HG03064 (cell line): ENCODE measurements at regions not wholly inside any gene's neighbourhood (a gene's known extent, or its start where the extent isn't known, plus 50 kb on each side); places are given as distances from the start of the nearest gene placed in this dataset.
"Not testable (repeated sequence)": the region's sequence is repeated elsewhere in the genome, so short reads cannot be mapped to it uniquely, and the experiment has no call there.

ENCODE experiments used
- ATAC-seq: cut with Tn5 transposase; IDR thresholded peaks from one replicate; pipeline ENCODE4 v1.9.1; 2021; ENCODE audit warnings: low read depth; ENCODE audit not compliant: unreplicated experiment

- ATAC-seq = no peak
Observed at GRCh38 chr5:143898916-143899591, 87.1 kb downstream of the HMHB1 start.

DNA sequence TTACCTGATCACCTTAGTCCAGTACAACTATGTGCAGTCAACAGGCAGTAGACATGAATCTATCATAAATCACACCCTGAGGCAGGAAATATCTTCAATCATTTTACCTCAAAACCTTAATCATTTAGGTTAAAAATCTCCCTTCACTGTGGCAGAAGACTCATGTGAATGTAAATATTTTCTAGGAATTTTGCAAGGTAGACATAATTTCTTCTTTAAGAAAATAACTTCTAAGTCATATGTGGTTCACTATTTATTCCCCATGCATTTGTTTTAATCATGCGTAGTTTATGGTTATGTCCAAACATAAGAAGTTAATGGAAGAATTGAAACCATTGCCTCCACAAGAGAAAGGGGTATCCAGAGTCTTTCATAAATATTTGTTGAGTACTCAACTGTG, 97.0 kb downstream of the HMHB1 start:
- no peak for ATAC-seq

DNA sequence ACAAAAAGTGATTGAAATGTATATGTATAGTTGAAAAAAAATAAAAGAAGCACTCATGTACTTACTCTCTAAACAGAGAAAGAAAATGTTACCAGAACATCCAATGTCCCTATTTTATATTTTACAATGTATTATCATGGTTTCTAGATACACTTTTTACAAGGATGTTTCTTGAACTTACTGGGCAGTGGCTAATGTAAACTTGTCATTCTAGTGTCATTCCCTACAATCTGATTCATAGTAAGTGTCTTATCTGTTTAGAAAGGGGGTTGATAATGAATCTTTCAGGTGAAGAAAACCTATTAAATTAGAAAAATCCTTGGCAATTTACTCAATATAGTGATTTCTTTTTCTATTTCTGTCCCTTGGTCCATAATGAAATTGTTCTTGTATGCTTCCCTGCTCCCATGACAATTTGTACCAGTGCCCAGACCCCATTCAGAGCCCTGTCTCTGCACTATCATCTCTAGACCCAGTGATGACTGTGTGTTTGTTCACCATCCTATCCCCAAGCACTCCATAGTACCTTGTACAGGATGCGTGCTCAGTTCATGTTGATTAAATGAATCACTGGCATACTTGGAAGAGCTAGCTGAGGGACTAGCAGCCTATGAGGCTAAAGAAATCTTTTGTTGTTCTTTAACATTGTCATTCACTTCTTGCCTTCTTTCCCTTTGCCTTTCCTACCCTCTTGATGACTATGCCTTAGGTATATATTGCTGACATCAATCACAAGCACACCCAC, 101.2 kb downstream of the HMHB1 start:
- no peak for ATAC-seq

- no peak for ATAC-seq
Observed at GRCh38 chr5:143914756-143915155, 102.8 kb downstream of the HMHB1 start.

- ATAC-seq = no peak
Observed at GRCh38 chr5:143916451-143916850, 104.5 kb downstream of the HMHB1 start.

GRCh38 chr5:143918961-143919360, 107.0 kb downstream of the HMHB1 start:
- no peak for ATAC-seq

DNA sequence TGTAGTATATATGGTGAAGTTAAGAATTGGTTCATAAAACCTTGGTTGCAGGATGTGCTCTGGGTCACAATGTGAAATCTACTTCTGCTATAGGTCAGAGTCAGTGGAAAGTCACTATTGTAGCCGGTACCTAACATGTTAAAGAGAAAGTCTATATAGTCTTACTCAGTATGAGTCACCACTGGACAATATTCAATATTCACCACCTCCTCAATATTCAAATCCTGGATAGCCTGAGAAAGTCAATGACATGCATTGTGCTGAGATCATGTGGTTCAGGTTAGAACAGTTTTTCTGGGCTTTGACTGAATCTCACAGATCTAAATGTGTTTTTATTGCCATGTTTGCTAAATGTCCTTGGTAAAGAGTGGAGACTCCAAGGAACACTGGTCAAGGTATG, 108.8 kb downstream of the HMHB1 start:
- ATAC-seq = no peak

DNA sequence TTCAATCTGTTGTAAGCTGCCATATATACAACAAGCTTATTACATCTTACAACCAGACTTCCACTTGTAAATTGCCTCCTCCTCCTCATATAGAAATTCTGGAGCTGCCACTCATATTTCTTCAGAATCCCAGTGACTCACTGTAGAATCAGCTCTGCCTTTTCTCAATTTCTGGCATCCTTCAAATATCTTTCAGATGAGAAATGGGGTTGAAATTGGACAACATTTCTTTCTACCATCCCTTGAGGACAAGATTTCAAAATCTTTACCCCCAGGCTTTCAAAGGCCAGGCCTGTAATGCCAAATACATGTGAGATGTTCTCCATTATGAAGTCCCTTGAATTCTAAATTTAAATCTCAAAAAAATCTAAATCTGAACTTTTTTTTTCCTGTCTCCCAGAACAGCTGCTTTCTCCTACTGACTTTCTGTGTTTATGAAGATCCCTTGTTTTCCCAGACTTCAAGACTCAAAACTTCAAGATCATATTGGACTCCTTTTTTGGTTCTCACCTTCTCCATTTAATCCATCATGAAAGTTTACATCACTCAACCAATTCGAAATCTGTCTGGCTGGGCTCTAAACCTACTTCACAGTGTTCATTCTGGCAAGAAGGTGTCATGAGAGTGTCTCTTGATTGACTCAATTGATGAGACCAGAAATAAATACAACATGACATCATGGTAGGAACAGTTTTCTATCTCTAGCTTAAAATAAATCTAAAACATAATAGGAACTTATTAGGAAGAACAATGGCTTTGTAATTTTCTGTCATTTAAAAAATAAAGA, 109.8 kb downstream of the HMHB1 start:
- ATAC-seq = no peak

- no peak for ATAC-seq
Observed at GRCh38 chr5:143922718-143923117, 110.8 kb downstream of the HMHB1 start.

- peak; percentile 78 for ATAC-seq
Observed at GRCh38 chr5:143923634-143924266, 111.8 kb downstream of the HMHB1 start.

GRCh38 chr5:143924311-143924978, 112.5 kb downstream of the HMHB1 start:
- ATAC-seq = no peak

GRCh38 chr5:143924979-143925325, 113.0 kb downstream of the HMHB1 start:
- ATAC-seq = not testable (repeated sequence)

GRCh38 chr5:143929486-143929885, 117.5 kb downstream of the HMHB1 start:
- ATAC-seq = no peak

DNA sequence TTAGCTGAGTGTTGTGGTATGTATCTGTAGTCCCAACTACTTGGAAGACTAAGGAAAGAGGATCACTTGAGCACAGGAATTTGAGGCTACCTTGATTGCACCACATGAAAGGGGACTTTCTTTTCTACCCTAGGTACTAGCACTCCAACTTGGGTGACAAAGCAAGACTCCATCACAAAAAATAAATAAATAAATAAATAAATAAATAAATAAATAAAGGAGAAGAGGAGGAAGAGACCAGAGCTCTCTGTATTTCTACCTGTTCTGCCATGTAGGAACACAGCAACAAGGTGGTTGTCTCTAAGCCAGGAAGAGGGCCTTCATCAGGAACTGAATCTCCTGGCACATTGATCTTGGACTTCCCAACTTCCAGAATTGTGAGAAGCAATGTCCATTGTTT, 118.6 kb downstream of the HMHB1 start:
- ATAC-seq = no peak

- no peak for ATAC-seq
Observed at GRCh38 chr5:143931476-143931875, 119.5 kb downstream of the HMHB1 start.

- no peak for ATAC-seq
Observed at GRCh38 chr5:143931986-143932385, 120.0 kb downstream of the HMHB1 start.

GRCh38 chr5:143932584-143932983, 120.6 kb downstream of the HMHB1 start:
- ATAC-seq = no peak

DNA sequence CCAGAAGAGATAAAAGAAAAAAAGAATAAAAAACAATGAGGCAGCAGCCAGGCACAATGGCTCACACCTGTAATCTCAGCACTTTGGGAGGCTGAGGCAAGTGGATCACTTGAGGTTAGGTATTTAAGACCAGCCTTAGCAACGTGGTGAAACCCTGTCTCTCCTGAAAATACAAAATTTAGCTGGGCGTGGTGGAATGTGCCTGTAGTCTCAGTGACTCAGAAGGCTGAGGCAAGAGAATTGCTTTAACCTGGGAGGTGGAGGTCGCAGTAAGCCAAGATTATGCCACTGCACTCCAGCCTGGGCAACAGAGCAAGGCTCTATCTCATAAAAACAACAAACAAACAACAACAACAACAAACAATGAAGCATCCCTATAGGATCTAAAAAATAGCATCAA, 121.5 kb downstream of the HMHB1 start:
- no peak for ATAC-seq

DNA sequence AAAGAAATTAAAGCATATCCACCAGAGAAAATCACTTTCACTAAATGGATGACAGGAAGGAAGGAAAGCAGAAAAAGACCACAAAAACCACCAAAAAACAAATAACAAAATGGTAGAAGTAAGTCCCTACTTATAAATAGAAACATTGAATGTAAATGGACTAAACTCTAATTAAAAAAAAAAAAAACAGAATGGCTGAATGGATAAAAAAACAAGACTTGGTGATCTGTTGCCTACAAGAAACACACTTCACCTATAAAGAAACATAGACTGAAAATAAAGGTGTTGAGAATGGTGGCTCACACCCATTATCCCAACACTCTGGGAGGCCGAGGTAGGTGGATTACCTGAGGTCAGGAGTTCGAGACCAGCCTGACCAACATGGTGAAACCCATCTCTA, 122.9 kb downstream of the HMHB1 start:
- no peak for ATAC-seq

DNA sequence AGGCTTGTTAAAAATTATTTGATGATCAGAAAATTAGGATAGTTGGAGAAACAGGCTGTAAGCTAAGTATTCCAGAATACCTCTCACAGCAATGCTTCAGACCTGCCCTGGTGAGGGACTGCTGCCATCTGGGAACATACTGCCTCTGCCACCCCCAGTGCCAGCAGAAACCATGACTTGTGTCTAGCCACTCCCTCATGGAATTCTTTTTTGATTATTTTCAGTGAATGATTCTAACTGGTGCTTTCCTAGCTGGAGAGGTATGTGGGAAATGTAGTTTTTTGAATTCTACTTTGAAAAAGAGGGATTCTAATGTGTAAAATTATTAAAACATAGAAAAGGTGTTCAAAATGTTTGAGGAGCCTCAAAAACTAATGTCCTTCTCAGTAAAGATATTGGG, 126.3 kb downstream of the HMHB1 start:
- ATAC-seq = no peak

DNA sequence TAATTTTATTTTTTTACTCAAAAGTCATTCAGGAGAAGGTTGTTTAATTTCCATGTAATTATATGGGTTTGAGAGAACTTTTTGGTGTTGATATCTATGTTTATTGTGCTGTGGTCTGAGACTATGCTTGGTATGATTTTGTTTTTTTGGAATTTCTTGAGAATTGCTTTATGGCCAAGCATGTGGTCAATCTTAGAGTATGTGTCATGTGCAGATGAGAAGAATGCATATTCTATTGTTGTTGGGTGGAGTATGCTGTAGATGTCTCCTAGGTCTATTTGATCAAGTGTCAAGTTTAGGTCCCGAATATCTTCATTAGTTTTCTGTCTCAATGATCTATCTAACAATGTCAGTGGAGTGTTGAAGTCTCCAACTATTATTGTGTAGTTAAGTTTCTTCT, 134.9 kb downstream of the HMHB1 start:
- no peak for ATAC-seq
